B cell (primary cell): ENCODE measurements at regions not wholly inside any gene's neighbourhood (a gene's known extent, or its start where the extent isn't known, plus 50 kb on each side); places are given as distances from the start of the nearest gene placed in this dataset.

Experiments used
- CTCF ChIP-seq: fragments of 200-600 bp; IDR thresholded peaks from one replicate; pipeline ENCODE4 v1.8.0; 2022; ENCODE audit warnings: antibody characterized with exemption, mild to moderate bottlenecking
- EZH2 ChIP-seq: IDR thresholded peaks from 2 replicates; pipeline ENCODE4 v1.6.1; 2012; ENCODE audit warnings: borderline replicate concordance, low read depth, mild to moderate bottlenecking, moderate library complexity, low read length; ENCODE audit not compliant: insufficient read depth, poor library complexity, severe bottlenecking

- TF ChIP-seq CTCF (no peak), EZH2 (no peak)
Measured at GRCh38 chr17:77049440-77049839, 91.3 kb upstream of the SEC14L1 start.
